GM23338 (cell line): ENCODE measurements at regions not wholly inside any gene's neighbourhood (a gene's known extent, or its start where the extent isn't known, plus 50 kb on each side); places are given as distances from the start of the nearest gene placed in this dataset.

ENCODE experiments used
- JUNB ChIP-seq: IDR thresholded peaks from one replicate; pipeline ENCODE4 v1.6.1; 2016; ENCODE audit warnings: antibody characterized with exemption; ENCODE audit not compliant: unreplicated experiment
- NANOG ChIP-seq: IDR thresholded peaks from 2 replicates; pipeline ENCODE4 v1.6.1; 2016; ENCODE audit warnings: antibody characterized with exemption, borderline replicate concordance
- STAT1 ChIP-seq: IDR thresholded peaks from one replicate; pipeline ENCODE4 v1.6.1; 2016; ENCODE audit warnings: antibody characterized with exemption; ENCODE audit not compliant: unreplicated experiment
- ZNF114 ChIP-seq: fragments of 250-450 bp; sonication (Bioruptor Pico); IDR thresholded peaks from 2 replicates; pipeline ENCODE4 v1.5.0; 2020; ENCODE audit warnings: mild to moderate bottlenecking, moderate library complexity
- ZNF331 ChIP-seq: fragments of 250-450 bp; sonication (Bioruptor Pico); IDR thresholded peaks from 2 replicates; pipeline ENCODE4 v1.5.0; 2020; ENCODE audit warnings: low read depth, mild to moderate bottlenecking, moderate library complexity
- TF ChIP-seq, protein P1 (sequence below): fragments of 250-450 bp; sonication (Bioruptor Pico); IDR thresholded peaks from 2 replicates; pipeline ENCODE4 v1.5.0; 2020; ENCODE audit warnings: mild to moderate bottlenecking, moderate library complexity
- TF ChIP-seq, protein P2 (sequence below): IDR thresholded peaks from one replicate; pipeline ENCODE4 v1.6.1; 2018; ENCODE audit warnings: antibody characterized with exemption; ENCODE audit not compliant: unreplicated experiment
- TF ChIP-seq, protein P3 (sequence below): IDR thresholded peaks from 2 replicates; pipeline ENCODE4 v1.6.1; 2016; ENCODE audit warnings: antibody characterized with exemption

DNA sequence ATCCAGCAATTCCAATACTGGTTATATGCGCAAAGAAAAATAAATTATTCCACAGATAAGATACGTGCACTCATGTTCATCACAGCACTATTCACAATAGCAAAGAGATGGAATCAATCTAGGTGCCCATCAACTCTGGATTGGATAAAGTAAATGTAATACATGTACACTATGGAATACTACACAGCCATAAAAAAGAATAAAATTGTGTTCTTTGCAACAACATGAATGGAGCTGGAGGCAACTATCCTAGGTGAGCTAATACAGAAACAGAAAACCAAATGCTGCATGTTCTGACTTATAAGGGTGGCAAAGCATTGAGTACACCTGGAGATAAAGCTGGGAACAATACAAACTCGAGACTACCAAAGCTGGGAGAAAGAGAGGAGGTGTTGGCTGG is 787.3 kb downstream of the KCNT2 start (continued):
- TF ChIP-seq, protein P1, sequence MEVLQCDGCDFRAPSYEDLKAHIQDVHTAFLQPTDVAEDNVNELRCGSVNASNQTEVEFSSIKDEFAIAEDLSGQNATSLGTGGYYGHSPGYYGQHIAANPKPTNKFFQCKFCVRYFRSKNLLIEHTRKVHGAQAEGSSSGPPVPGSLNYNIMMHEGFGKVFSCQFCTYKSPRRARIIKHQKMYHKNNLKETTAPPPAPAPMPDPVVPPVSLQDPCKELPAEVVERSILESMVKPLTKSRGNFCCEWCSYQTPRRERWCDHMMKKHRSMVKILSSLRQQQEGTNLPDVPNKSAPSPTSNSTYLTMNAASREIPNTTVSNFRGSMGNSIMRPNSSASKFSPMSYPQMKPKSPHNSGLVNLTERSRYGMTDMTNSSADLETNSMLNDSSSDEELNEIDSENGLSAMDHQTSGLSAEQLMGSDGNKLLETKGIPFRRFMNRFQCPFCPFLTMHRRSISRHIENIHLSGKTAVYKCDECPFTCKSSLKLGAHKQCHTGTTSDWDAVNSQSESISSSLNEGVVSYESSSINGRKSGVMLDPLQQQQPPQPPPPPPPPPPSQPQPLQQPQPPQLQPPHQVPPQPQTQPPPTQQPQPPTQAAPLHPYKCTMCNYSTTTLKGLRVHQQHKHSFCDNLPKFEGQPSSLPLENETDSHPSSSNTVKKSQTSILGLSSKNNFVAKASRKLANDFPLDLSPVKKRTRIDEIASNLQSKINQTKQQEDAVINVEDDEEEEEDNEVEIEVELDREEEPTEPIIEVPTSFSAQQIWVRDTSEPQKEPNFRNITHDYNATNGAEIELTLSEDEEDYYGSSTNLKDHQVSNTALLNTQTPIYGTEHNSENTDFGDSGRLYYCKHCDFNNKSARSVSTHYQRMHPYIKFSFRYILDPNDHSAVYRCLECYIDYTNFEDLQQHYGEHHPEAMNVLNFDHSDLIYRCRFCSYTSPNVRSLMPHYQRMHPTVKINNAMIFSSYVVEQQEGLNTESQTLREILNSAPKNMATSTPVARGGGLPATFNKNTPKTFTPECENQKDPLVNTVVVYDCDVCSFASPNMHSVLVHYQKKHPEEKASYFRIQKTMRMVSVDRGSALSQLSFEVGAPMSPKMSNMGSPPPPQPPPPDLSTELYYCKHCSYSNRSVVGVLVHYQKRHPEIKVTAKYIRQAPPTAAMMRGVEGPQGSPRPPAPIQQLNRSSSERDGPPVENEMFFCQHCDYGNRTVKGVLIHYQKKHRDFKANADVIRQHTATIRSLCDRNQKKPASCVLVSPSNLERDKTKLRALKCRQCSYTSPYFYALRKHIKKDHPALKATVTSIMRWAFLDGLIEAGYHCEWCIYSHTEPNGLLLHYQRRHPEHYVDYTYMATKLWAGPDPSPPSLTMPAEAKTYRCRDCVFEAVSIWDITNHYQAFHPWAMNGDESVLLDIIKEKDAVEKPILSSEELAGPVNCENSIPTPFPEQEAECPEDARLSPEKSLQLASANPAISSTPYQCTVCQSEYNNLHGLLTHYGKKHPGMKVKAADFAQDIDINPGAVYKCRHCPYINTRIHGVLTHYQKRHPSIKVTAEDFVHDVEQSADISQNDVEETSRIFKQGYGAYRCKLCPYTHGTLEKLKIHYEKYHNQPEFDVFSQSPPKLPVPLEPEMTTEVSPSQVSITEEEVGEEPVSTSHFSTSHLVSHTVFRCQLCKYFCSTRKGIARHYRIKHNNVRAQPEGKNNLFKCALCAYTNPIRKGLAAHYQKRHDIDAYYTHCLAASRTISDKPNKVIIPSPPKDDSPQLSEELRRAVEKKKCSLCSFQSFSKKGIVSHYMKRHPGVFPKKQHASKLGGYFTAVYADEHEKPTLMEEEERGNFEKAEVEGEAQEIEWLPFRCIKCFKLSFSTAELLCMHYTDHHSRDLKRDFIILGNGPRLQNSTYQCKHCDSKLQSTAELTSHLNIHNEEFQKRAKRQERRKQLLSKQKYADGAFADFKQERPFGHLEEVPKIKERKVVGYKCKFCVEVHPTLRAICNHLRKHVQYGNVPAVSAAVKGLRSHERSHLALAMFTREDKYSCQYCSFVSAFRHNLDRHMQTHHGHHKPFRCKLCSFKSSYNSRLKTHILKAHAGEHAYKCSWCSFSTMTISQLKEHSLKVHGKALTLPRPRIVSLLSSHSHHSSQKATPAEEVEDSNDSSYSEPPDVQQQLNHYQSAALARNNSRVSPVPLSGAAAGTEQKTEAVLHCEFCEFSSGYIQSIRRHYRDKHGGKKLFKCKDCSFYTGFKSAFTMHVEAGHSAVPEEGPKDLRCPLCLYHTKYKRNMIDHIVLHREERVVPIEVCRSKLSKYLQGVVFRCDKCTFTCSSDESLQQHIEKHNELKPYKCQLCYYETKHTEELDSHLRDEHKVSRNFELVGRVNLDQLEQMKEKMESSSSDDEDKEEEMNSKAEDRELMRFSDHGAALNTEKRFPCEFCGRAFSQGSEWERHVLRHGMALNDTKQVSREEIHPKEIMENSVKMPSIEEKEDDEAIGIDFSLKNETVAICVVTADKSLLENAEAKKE (CRISPR knock-in tag): no peak
- no peak for TF ChIP-seq ZNF114 (CRISPR knock-in tag)
- no peak for TF ChIP-seq NANOG
- no peak for TF ChIP-seq ZNF331
- TF ChIP-seq, protein P2, sequence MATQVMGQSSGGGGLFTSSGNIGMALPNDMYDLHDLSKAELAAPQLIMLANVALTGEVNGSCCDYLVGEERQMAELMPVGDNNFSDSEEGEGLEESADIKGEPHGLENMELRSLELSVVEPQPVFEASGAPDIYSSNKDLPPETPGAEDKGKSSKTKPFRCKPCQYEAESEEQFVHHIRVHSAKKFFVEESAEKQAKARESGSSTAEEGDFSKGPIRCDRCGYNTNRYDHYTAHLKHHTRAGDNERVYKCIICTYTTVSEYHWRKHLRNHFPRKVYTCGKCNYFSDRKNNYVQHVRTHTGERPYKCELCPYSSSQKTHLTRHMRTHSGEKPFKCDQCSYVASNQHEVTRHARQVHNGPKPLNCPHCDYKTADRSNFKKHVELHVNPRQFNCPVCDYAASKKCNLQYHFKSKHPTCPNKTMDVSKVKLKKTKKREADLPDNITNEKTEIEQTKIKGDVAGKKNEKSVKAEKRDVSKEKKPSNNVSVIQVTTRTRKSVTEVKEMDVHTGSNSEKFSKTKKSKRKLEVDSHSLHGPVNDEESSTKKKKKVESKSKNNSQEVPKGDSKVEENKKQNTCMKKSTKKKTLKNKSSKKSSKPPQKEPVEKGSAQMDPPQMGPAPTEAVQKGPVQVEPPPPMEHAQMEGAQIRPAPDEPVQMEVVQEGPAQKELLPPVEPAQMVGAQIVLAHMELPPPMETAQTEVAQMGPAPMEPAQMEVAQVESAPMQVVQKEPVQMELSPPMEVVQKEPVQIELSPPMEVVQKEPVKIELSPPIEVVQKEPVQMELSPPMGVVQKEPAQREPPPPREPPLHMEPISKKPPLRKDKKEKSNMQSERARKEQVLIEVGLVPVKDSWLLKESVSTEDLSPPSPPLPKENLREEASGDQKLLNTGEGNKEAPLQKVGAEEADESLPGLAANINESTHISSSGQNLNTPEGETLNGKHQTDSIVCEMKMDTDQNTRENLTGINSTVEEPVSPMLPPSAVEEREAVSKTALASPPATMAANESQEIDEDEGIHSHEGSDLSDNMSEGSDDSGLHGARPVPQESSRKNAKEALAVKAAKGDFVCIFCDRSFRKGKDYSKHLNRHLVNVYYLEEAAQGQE: no peak
- no peak for TF ChIP-seq JUNB
- TF ChIP-seq, protein P3, sequence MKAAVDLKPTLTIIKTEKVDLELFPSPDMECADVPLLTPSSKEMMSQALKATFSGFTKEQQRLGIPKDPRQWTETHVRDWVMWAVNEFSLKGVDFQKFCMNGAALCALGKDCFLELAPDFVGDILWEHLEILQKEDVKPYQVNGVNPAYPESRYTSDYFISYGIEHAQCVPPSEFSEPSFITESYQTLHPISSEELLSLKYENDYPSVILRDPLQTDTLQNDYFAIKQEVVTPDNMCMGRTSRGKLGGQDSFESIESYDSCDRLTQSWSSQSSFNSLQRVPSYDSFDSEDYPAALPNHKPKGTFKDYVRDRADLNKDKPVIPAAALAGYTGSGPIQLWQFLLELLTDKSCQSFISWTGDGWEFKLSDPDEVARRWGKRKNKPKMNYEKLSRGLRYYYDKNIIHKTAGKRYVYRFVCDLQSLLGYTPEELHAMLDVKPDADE: no peak
- no peak for TF ChIP-seq STAT1
